GM19240 (cell line): ENCODE measurements at regions not wholly inside any gene's neighbourhood (a gene's known extent, or its start where the extent isn't known, plus 50 kb on each side); places are given as distances from the start of the nearest gene placed in this dataset.
"Not testable (repeated sequence)": the region's sequence is repeated elsewhere in the genome, so short reads cannot be mapped to it uniquely, and the experiment has no call there.

ENCODE experiments used
- DNase-seq: peaks from one replicate; pipeline ENCODE4 v3.0.0; 2011; ENCODE audit warnings: low spot score; ENCODE audit not compliant: insufficient read length

GRCh38 chr2:111287646-111288568, 167.2 kb downstream of the BCL2L11 start:
- DNase-seq = not testable (repeated sequence)

- DNase-seq = not testable (repeated sequence)
Observed at GRCh38 chr2:111290370-111290769, 169.7 kb downstream of the BCL2L11 start.

- not testable (repeated sequence) for DNase-seq
Observed at GRCh38 chr2:111291566-111291965, 170.9 kb downstream of the BCL2L11 start.

- not testable (repeated sequence) for DNase-seq
Observed at GRCh38 chr2:111292232-111292968, 171.7 kb downstream of the BCL2L11 start.

- DNase-seq = not testable (repeated sequence)
Observed at GRCh38 chr2:111294699-111295098, 174.0 kb downstream of the BCL2L11 start.

GRCh38 chr2:111296122-111296804, 175.5 kb downstream of the BCL2L11 start:
- DNase-seq = not testable (repeated sequence)

GRCh38 chr2:111297128-111297527, 176.4 kb downstream of the BCL2L11 start:
- DNase-seq = not testable (repeated sequence)

- not testable (repeated sequence) for DNase-seq
Observed at GRCh38 chr2:111298927-111299326, 178.2 kb downstream of the BCL2L11 start.

- DNase-seq = not testable (repeated sequence)
Observed at GRCh38 chr2:111299635-111300034, 178.9 kb downstream of the BCL2L11 start.

GRCh38 chr2:111301677-111302076, 181.0 kb downstream of the BCL2L11 start:
- DNase-seq = not testable (repeated sequence)

- DNase-seq = not testable (repeated sequence)
Observed at GRCh38 chr2:111302397-111303218, 181.9 kb downstream of the BCL2L11 start.

- not testable (repeated sequence) for DNase-seq
Observed at GRCh38 chr2:111307302-111307701, 186.6 kb downstream of the BCL2L11 start.

- DNase-seq = not testable (repeated sequence)
Observed at GRCh38 chr2:111309231-111310075, 188.7 kb downstream of the BCL2L11 start.

GRCh38 chr2:111310395-111310794, 189.7 kb downstream of the BCL2L11 start:
- not testable (repeated sequence) for DNase-seq

GRCh38 chr2:111311568-111311967, 190.9 kb downstream of the BCL2L11 start:
- not testable (repeated sequence) for DNase-seq

GRCh38 chr2:111312897-111313607, 192.3 kb downstream of the BCL2L11 start:
- not testable (repeated sequence) for DNase-seq

GRCh38 chr2:111313711-111314110, 193.0 kb downstream of the BCL2L11 start:
- DNase-seq = not testable (repeated sequence)

GRCh38 chr2:111315188-111315917, 194.6 kb downstream of the BCL2L11 start:
- DNase-seq = not testable (repeated sequence)
